ENCODE measurements at regions not wholly inside any gene's neighbourhood (a gene's known extent, or its start where the extent isn't known, plus 50 kb on each side); places are given as distances from the start of the nearest gene placed in this dataset.

DNA sequence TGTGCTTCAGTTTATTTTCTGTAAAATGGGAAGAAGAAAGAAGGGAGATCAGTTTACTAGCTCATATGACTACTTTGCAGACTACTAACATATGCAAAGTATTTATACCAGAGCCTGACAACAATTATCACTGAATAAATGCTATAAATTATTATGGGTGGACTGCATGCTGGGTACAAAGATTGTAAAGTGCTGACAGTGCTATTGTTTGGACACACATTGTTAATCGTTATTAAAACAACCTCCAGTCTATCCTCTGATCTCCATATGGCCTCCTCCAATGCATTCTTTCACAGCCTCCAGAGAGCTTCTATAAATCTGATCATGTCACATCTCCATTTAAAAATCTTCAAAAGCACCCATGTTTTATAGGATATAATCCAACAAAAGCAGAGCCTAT is 90.1 kb upstream of the HS3ST1 start:
- TF ChIP-seq, protein P1, sequence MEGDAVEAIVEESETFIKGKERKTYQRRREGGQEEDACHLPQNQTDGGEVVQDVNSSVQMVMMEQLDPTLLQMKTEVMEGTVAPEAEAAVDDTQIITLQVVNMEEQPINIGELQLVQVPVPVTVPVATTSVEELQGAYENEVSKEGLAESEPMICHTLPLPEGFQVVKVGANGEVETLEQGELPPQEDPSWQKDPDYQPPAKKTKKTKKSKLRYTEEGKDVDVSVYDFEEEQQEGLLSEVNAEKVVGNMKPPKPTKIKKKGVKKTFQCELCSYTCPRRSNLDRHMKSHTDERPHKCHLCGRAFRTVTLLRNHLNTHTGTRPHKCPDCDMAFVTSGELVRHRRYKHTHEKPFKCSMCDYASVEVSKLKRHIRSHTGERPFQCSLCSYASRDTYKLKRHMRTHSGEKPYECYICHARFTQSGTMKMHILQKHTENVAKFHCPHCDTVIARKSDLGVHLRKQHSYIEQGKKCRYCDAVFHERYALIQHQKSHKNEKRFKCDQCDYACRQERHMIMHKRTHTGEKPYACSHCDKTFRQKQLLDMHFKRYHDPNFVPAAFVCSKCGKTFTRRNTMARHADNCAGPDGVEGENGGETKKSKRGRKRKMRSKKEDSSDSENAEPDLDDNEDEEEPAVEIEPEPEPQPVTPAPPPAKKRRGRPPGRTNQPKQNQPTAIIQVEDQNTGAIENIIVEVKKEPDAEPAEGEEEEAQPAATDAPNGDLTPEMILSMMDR (IDR thresholded peaks at IDR 0.05): no peak
- TF ChIP-seq POLR2A (IDR thresholded peaks at IDR 0.05): no peak
- no peak for TF ChIP-seq POLR2AphosphoS5 (IDR thresholded peaks at IDR 0.05)
- TF ChIP-seq EP300 (IDR thresholded peaks at IDR 0.05): no peak

Measured in sigmoid colon (tissue), 4 donors.